HepG2 (cell line): ENCODE measurements at regions not wholly inside any gene's neighbourhood (a gene's known extent, or its start where the extent isn't known, plus 50 kb on each side); places are given as distances from the start of the nearest gene placed in this dataset.

Source experiments
- CCAR2 ChIP-seq: fragments of 200-400 bp; formaldehyde crosslinking; optimal IDR thresholded peaks from 2 replicates; pipeline ENCODE3; 2018; ENCODE audit warnings: low read depth, mild to moderate bottlenecking, low read length, moderate library complexity
- CTCF ChIP-seq: sonication (generic); formaldehyde crosslinking; IDR thresholded peaks from 2 replicates; pipeline ENCODE4 v1.5.0; 2020; ENCODE audit warnings: mild to moderate bottlenecking, missing genetic modification reagents, moderate library complexity
- DPF2 ChIP-seq: sonication (generic); formaldehyde crosslinking; IDR thresholded peaks from 2 replicates; pipeline ENCODE4 v1.4.0; 2020; ENCODE audit warnings: mild to moderate bottlenecking, low read depth, missing genetic modification reagents, borderline replicate concordance
- E2F2 ChIP-seq: sonication (generic); formaldehyde crosslinking; IDR thresholded peaks from 2 replicates; pipeline ENCODE4 v1.4.0; 2020; ENCODE audit warnings: missing genetic modification reagents, borderline replicate concordance
- EED ChIP-seq: sonication (generic); formaldehyde crosslinking; IDR thresholded peaks from 2 replicates; pipeline ENCODE4 v1.5.0; 2020; ENCODE audit warnings: mild to moderate bottlenecking, missing genetic modification reagents
- ELK4 ChIP-seq: sonication (generic); formaldehyde crosslinking; IDR thresholded peaks from 2 replicates; pipeline ENCODE4 v1.9.0; 2021; ENCODE audit warnings: missing genetic modification reagents, borderline replicate concordance
- FOXO1 ChIP-seq: sonication (generic); formaldehyde crosslinking; IDR thresholded peaks from 2 replicates; pipeline ENCODE4 v1.4.0; 2020; ENCODE audit warnings: missing genetic modification reagents
- GZF1 ChIP-seq: sonication (generic); formaldehyde crosslinking; IDR thresholded peaks from 2 replicates; pipeline ENCODE4 v1.5.1; 2020; ENCODE audit warnings: mild to moderate bottlenecking, missing genetic modification reagents
- HOXA5 ChIP-seq: sonication (generic); formaldehyde crosslinking; IDR thresholded peaks from 2 replicates; pipeline ENCODE4 v1.4.0; 2020; ENCODE audit warnings: missing genetic modification reagents
- HOXA7 ChIP-seq: sonication (generic); formaldehyde crosslinking; IDR thresholded peaks from 2 replicates; pipeline ENCODE4 v1.8.1; 2022; ENCODE audit warnings: mild to moderate bottlenecking, missing genetic modification reagents, moderate library complexity
- IKZF5 ChIP-seq: IDR thresholded peaks from 2 replicates; pipeline ENCODE4 v1.6.1; 2018; ENCODE audit warnings: missing genetic modification reagents, mild to moderate bottlenecking, missing compliant biosample characterization
- LCORL ChIP-seq, 2 experiments: fragments of 450-650 bp in 1 of 2; sonication (generic) in 1 of 2; formaldehyde crosslinking in 1 of 2; IDR thresholded peaks; 2 replicates each; pipeline versions ENCODE4 v1.5.0 to v1.6.1; 2017 to 2020; ENCODE audit warnings: antibody characterized with exemption in 1 of 2, missing genetic modification reagents in 1 of 2
- MAX ChIP-seq: IDR thresholded peaks from 2 replicates; pipeline ENCODE4 v1.6.1; 2012; ENCODE audit warnings: inconsistent platforms
- MTF1 ChIP-seq: sonication (generic); formaldehyde crosslinking; IDR thresholded peaks from 2 replicates; pipeline ENCODE4 v1.5.0; 2020; ENCODE audit warnings: missing genetic modification reagents
- NFKBIZ ChIP-seq: IDR thresholded peaks from 2 replicates; pipeline ENCODE4 v1.6.1; 2018; ENCODE audit warnings: missing genetic modification reagents, missing compliant biosample characterization
- SETDB1 ChIP-seq: sonication (generic); formaldehyde crosslinking; IDR thresholded peaks from 2 replicates; pipeline ENCODE4 v1.5.1; 2020; ENCODE audit warnings: missing genetic modification reagents, mild to moderate bottlenecking, borderline replicate concordance
- STAG1 ChIP-seq: sonication (generic); formaldehyde crosslinking; IDR thresholded peaks from 2 replicates; pipeline ENCODE4 v1.4.0; 2020; ENCODE audit warnings: missing genetic modification reagents
- TGIF2 ChIP-seq: IDR thresholded peaks from 2 replicates; pipeline ENCODE4 v1.6.1; 2016; ENCODE audit warnings: control low read depth, missing compliant biosample characterization
- YEATS4 ChIP-seq: sonication (generic); formaldehyde crosslinking; IDR thresholded peaks from 2 replicates; pipeline ENCODE4 v1.4.0; 2020; ENCODE audit warnings: missing genetic modification reagents, borderline replicate concordance
- ZNF660 ChIP-seq: sonication (generic); formaldehyde crosslinking; IDR thresholded peaks from 2 replicates; pipeline ENCODE4 v1.5.1; 2020; ENCODE audit warnings: mild to moderate bottlenecking, low read depth, missing genetic modification reagents, borderline replicate concordance
- ZNF788 ChIP-seq: sonication (generic); formaldehyde crosslinking; IDR thresholded peaks from 2 replicates; pipeline ENCODE4 v1.5.0; 2020; ENCODE audit warnings: mild to moderate bottlenecking, missing genetic modification reagents, borderline replicate concordance
- ZNF800 ChIP-seq: sonication (generic); formaldehyde crosslinking; IDR thresholded peaks from 2 replicates; pipeline ENCODE4 v1.4.0; 2020; ENCODE audit warnings: missing genetic modification reagents

GRCh38 chr2:64330281-64331113 lies 123.5 kb upstream of the LGALSL start (continued):
- peak; percentile 99 for TF ChIP-seq STAG1 (CRISPR knock-in tag)
- TF ChIP-seq SETDB1 (CRISPR knock-in tag), result no peak
- TF ChIP-seq FOXO1 (CRISPR knock-in tag), result no peak
- TF ChIP-seq HOXA7 (CRISPR knock-in tag), result no peak
- TF ChIP-seq MAX, result no peak
- TF ChIP-seq E2F2 (CRISPR knock-in tag), result no peak
- TF ChIP-seq ZNF660 (CRISPR knock-in tag), result no peak
- TF ChIP-seq HOXA5 (CRISPR knock-in tag), result 0 out of 2 replicates have a peak, but pooled peaks have one; percentile 41
- no peak for TF ChIP-seq YEATS4 (CRISPR knock-in tag)
- no peak for TF ChIP-seq ZNF800
- no peak for TF ChIP-seq ELK4
- no peak for TF ChIP-seq NFKBIZ
- peak; percentile 96 for TF ChIP-seq CTCF
- TF ChIP-seq GZF1 (CRISPR knock-in tag), result no peak
- TF ChIP-seq EED (CRISPR knock-in tag), result 0 out of 2 replicates have a peak, but pooled peaks have one; percentile 45
- no peak for TF ChIP-seq LCORL (IDR thresholded peaks at IDR 0.05)
- TF ChIP-seq LCORL (CRISPR knock-in tag; IDR thresholded peaks at IDR 0.05), result no peak
- 0 out of 2 replicates have a peak, but pooled peaks have one; percentile 18 for TF ChIP-seq TGIF2 (CRISPR knock-in tag)
- TF ChIP-seq CCAR2, result no peak
- TF ChIP-seq MTF1 (CRISPR knock-in tag), result no peak
- 0 out of 2 replicates have a peak, but pooled peaks have one; percentile 44 for TF ChIP-seq ZNF788 (CRISPR knock-in tag)
- TF ChIP-seq DPF2 (CRISPR knock-in tag), result no peak
- TF ChIP-seq IKZF5 (CRISPR knock-in tag), result 0 out of 2 replicates have a peak, but pooled peaks have one; percentile 20
